ENCODE measurements at regions not wholly inside any gene's neighbourhood (a gene's known extent, or its start where the extent isn't known, plus 50 kb on each side); places are given as distances from the start of the nearest gene placed in this dataset.

GRCh38 chr12:69085852-69086251 lies 152.9 kb upstream of the CPM start:
- TF ChIP-seq CTCF (IDR thresholded peaks at IDR 0.05; ENCODE audit: insufficient read depth, low read depth, low read length) (no peak), EZH2 (IDR thresholded peaks at IDR 0.05; ENCODE audit: insufficient read depth, low read length) (no peak)
